Activated CD8-positive, alpha-beta T cell treated with anti-CD3 and anti-CD28 coated beads for 36 hours (primary cell): ENCODE measurements at regions not wholly inside any gene's neighbourhood (a gene's known extent, or its start where the extent isn't known, plus 50 kb on each side); places are given as distances from the start of the nearest gene placed in this dataset.

Experiments used
- ATAC-seq: fragments of 200-7000 bp; cut with Tn5 transposase; one replicate; pipeline ENCODE4 v1.10.0; 2021; ENCODE audit warnings: mild to moderate bottlenecking, moderate library complexity
- CTCF ChIA-PET: fragments of 350-600 bp; sonication (Branson Sonifier 250); formaldehyde crosslinking; loops from one replicate; lab custom pipeline; 2021; ENCODE audit warnings: antibody characterized with exemption; lab: Charles Lee
- POLR2A ChIA-PET: fragments of 350-600 bp; sonication (Branson Sonifier 250); formaldehyde crosslinking; loops from one replicate; lab custom pipeline; 2021; ENCODE audit warnings: antibody characterized with exemption; lab: Charles Lee
- DNase-seq: peaks from one replicate; pipeline ENCODE4 v3.0.0-alpha.2; 2020
- H3K27ac Mint-ChIP-seq: one replicate; pipeline ENCODE4 v1.8.0; 2021; ENCODE audit warnings: mild to moderate bottlenecking, mixed read lengths
- H3K27me3 Mint-ChIP-seq: one replicate; pipeline ENCODE4 v1.8.0; 2021; ENCODE audit warnings: mixed read lengths
- H3K36me3 Mint-ChIP-seq: one replicate; pipeline ENCODE4 v1.8.0; 2021; ENCODE audit warnings: low read depth, mixed read lengths
- H3K4me1 Mint-ChIP-seq: one replicate; pipeline ENCODE4 v1.8.0; 2021; ENCODE audit warnings: low read depth, mixed read lengths
- H3K4me3 Mint-ChIP-seq: one replicate; pipeline ENCODE4 v1.8.0; 2021; ENCODE audit warnings: mild to moderate bottlenecking, moderate library complexity, mixed read lengths
- H3K9me3 Mint-ChIP-seq: one replicate; pipeline ENCODE4 v1.8.0; 2021; ENCODE audit warnings: mixed read lengths
- CTCF ChIP-seq: fragments of 200-600 bp; IDR thresholded peaks from one replicate; pipeline ENCODE4 v1.8.0; 2022; ENCODE audit warnings: antibody characterized with exemption, mild to moderate bottlenecking
- intact Hi-C: fragments of 100-400 bp; cut with micrococcal nuclease; formaldehyde crosslinking; loops from one replicate; pipeline ENCODE4 v1.10.0; 2022

GRCh38 chr3:124082343-124082742, 90.4 kb upstream of the ROPN1 start:
- intact Hi-C loops = no loop called here
- no peak for DNase-seq
- Mint-ChIP-seq H3K27ac (no peak overlapping the region), H3K9me3 (no peaks in the 10 kb centered on the region), H3K4me3 (no peak overlapping the region), H3K36me3 (no peaks in the 10 kb centered on the region), H3K4me1 (no peaks in the 10 kb centered on the region), H3K27me3 (peaks cover 12% of the 10 kb centered on the region)
- ChIA-PET POLR2A (no interaction called here), CTCF (interaction anchor here (0.9 to 1.6 kb wide), 3 partner anchors 11 to 66 kb away, joined by 3 read pairs; no protein-coding TSS in a partner anchor)
- ATAC-seq = no peak
- no peak for TF ChIP-seq CTCF

GRCh38 chr3:124084022-124084881, 92.3 kb upstream of the ROPN1 start:
- H3K9me3 Mint-ChIP-seq = no peaks in the 10 kb centered on the region
- no peaks in the 10 kb centered on the region for H3K4me1 Mint-ChIP-seq
- TF ChIP-seq CTCF = no peak
- intact Hi-C loops = no loop called here
- no peaks in the 10 kb centered on the region for H3K36me3 Mint-ChIP-seq
- peaks cover 6% of the 10 kb centered on the region for H3K27me3 Mint-ChIP-seq
- ATAC-seq = no peak
- H3K27ac Mint-ChIP-seq = no peak overlapping the region
- ChIA-PET POLR2A (no interaction called here), CTCF (interaction anchor here (1.5 kb wide), 1 partner anchor 51 kb away, joined by 3 read pairs; the partner anchor contains the start of gene KALRN)
- H3K4me3 Mint-ChIP-seq = no peak overlapping the region
- no peak for DNase-seq

- Mint-ChIP-seq H3K27ac (no peak overlapping the region), H3K9me3 (no peaks in the 10 kb centered on the region), H3K4me1 (no peaks in the 10 kb centered on the region), H3K36me3 (no peaks in the 10 kb centered on the region), H3K27me3 (peaks cover 19% of the 10 kb centered on the region), H3K4me3 (no peak overlapping the region)
- intact Hi-C loops = no loop called here
- DNase-seq (no peak), ATAC-seq (no peak)
- POLR2A ChIA-PET = no interaction called here
- TF ChIP-seq CTCF = no peak
- CTCF ChIA-PET = interaction anchor here (0.9 to 3.7 kb wide), 2 partner anchors 8 to 9 kb away, joined by 3 to 14 read pairs; no protein-coding TSS in a partner anchor
Measured at GRCh38 chr3:124088801-124089200, 96.9 kb upstream of the ROPN1 start.

- no peaks in the 10 kb centered on the region for H3K36me3 Mint-ChIP-seq
- peaks cover 20% of the 10 kb centered on the region for H3K27me3 Mint-ChIP-seq
- CTCF ChIA-PET = interaction anchor here (0.9 to 3.7 kb wide), 2 partner anchors 8 to 10 kb away, joined by 3 to 14 read pairs; no protein-coding TSS in a partner anchor
- H3K27ac Mint-ChIP-seq = no peak overlapping the region
- intact Hi-C loops = no loop called here
- no peaks in the 10 kb centered on the region for H3K4me1 Mint-ChIP-seq
- no peak overlapping the region for H3K4me3 Mint-ChIP-seq
- DNase-seq = no peak
- no peak for ATAC-seq
- POLR2A ChIA-PET = no interaction called here
- no peak for TF ChIP-seq CTCF
- H3K9me3 Mint-ChIP-seq = no peaks in the 10 kb centered on the region
Measured at GRCh38 chr3:124089214-124089613, 97.3 kb upstream of the ROPN1 start.

- POLR2A ChIA-PET = no interaction called here
- CTCF ChIA-PET = no interaction called here
- Mint-ChIP-seq H3K9me3 (no peaks in the 10 kb centered on the region), H3K27me3 (peaks cover 23% of the 10 kb centered on the region), H3K4me3 (no peak overlapping the region), H3K4me1 (no peaks in the 10 kb centered on the region), H3K27ac (no peak overlapping the region), H3K36me3 (no peaks in the 10 kb centered on the region)
- ATAC-seq = no peak
- TF ChIP-seq CTCF = no peak
- no peak for DNase-seq
- intact Hi-C loops = no loop called here
Measured at GRCh38 chr3:124091716-124092115, 99.8 kb upstream of the ROPN1 start.
